Frontal cortex (tissue), 4 donors: ENCODE measurements at regions not wholly inside any gene's neighbourhood (a gene's known extent, or its start where the extent isn't known, plus 50 kb on each side); places are given as distances from the start of the nearest gene placed in this dataset. TPM values are rescaled to one million over a fixed set of nuclear protein-coding genes. Genes with fewer than 3 reads are reported as not detected.

ENCODE experiments used
- DNase-seq, 2 donors: peaks; one replicate each; pipeline ENCODE4 v3.0.0; 2012; ENCODE audit warnings: low spot score in 2 of 2
- FAIRE-seq: peaks from 2 replicates; lab custom pipeline; 2012; peaks lifted over from hg19 to GRCh38; lab: Jason Lieb, UNC
- small RNA-seq: library from RNA; depleted of rRNA; stranded (forward); fragments of <200 nt; gene quantifications from one replicate; pipeline ENCODE3, GENCODE V24; 2014
- donor health status: control.
- donor health status: control.
- donor health status: control.

DNA sequence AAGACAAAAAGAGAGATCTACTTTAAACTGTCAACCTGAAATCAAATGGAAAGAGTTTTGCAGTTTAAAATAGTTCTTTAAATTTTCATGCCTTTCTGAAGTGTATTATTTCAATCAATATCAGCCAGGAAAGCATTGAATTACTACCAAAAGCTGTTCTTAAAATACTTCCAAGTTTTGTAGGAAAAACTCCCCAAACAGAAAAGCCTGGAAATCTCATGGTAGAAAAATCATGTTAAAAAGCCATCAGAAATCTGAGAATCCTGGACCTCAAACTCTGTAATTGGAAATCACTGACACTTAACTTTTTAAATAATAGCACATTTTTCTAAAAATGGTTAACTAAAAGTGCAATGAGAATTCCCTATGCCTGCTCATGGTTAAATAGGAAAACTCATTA, 63.3 kb upstream of the CNTNAP4 start:
- FAIRE-seq (no peak), DNase-seq (no peak)

DNA sequence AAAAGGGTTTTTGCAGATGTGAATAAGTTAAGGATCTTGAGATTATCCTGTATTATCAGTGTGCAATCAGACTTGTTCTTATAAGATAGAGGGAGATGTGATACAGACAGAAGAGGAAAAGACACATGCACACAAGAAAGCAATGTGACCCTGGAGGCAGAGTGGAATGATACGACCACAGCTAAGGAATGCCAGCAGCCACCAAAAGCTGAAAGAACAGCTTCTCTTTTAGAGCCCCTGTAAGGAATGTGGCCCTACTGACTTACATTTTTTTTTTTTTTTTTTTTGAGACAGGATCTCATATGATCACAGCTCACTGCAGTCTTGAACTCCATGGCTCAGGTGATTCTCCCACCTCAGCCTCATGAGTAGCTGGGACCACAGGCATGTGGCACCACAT, 62.3 kb upstream of the CNTNAP4 start:
- DNase-seq = no peak
- FAIRE-seq = no peak

- DNase-seq (no peak), FAIRE-seq (no peak)
These were observed 55.1 kb upstream of the CNTNAP4 start for GRCh38 chr16:76222087-76222486.

- DNase-seq (no peak), FAIRE-seq (no peak)
These were observed 54.3 kb upstream of the CNTNAP4 start for GRCh38 chr16:76222853-76223252.

DNA sequence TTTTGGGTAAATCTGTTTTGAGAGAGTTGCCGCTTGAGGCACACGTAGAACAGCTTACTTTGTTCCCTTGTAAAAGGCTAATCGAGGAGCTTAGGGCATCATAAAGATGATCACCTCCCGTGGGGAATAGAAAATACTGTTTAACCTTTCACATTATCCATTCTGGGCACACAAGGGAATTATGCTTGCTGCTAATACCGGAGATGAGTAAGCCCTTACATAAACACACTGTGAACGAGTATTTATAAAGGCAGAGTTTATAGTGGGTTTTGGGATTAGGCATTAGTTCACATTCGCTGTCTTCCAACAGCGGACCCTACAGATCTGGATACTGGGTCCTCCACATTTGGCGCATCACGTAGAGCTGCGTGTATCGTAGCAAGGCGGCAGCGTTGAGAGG, 51.2 kb upstream of the CNTNAP4 start:
- DNase-seq (no peak), FAIRE-seq (no peak)

DNA sequence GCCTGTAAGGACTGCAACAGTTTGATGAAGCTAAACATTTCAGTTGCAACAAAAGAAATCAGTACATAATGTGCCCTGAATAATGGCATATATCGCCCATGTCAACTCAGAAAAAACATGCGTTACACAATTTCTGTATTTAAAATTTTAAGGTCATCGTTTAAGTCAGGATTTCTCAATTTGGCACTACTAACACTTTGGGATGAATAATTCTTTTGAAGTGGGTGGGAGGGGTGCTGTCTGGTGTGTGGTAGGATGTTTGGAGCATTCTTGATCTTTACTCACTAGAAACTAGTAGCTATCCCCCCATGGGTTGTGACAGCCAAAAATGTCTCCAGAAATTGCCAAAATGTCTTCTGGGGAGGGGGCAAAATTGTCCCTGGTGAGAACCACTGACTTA, 50.7 kb upstream of the CNTNAP4 start:
- DNase-seq (no peak), FAIRE-seq (no peak)

Small RNA genes in the stretch of these regions (small RNA-seq; reads per million reads assigned to genes)
- not detected for gene RNA5SP430
